ENCODE measurements at regions not wholly inside any gene's neighbourhood (a gene's known extent, or its start where the extent isn't known, plus 50 kb on each side); places are given as distances from the start of the nearest gene placed in this dataset.

DNA sequence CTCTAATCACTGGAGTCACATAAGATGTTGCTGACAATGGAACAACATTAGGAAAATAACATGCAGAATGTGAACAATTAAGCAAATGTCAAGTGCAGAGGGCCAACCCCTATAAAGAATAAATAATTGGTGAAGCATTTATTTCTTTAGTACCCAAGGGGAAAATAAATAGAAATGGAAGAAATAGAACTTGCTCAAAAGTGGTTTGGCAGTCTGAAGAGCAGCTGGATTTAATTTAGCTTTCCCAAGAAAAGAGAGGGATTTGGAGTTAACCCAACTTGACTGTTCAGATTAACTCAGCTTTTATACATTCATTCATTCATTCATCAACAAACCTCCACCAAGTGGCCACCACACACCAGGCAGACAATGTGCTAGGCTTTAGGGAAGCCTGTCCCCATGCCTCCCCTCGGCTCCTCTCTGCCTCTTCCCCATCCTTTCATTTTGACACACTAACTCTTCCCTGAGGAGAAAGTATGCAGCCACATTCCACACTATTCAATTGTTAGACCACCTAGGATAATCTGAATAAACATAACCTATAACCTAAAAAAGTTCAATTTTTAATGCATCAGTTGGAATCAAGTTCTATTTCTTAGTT is 295.5 kb downstream of the AHR start:
- in situ Hi-C loops (cut with MboI; ENCODE audit: low pct_ligation_motif_present in 1 of 4, low pct_unique_long_range_greater_than_20kb in 1 of 4, low sequenced_read_pairs in 3 of 4) = no loop called here
- intact Hi-C loops (cut with DNase I; ENCODE audit: low total_unique reads) = loop anchor here (1.0 kb wide), 1 partner anchor 17 kb away; no protein-coding TSS in a partner anchor
- no peaks in the 10 kb centered on the region for H3K27me3 ChIP-seq
- TF ChIP-seq POLR2A (IDR thresholded peaks at IDR 0.05) (no peak), EP300 (IDR thresholded peaks at IDR 0.05; ENCODE audit: low read depth) (no peak), POLR2AphosphoS5 (IDR thresholded peaks at IDR 0.05) (no peak)
- TF ChIP-seq, protein P1, sequence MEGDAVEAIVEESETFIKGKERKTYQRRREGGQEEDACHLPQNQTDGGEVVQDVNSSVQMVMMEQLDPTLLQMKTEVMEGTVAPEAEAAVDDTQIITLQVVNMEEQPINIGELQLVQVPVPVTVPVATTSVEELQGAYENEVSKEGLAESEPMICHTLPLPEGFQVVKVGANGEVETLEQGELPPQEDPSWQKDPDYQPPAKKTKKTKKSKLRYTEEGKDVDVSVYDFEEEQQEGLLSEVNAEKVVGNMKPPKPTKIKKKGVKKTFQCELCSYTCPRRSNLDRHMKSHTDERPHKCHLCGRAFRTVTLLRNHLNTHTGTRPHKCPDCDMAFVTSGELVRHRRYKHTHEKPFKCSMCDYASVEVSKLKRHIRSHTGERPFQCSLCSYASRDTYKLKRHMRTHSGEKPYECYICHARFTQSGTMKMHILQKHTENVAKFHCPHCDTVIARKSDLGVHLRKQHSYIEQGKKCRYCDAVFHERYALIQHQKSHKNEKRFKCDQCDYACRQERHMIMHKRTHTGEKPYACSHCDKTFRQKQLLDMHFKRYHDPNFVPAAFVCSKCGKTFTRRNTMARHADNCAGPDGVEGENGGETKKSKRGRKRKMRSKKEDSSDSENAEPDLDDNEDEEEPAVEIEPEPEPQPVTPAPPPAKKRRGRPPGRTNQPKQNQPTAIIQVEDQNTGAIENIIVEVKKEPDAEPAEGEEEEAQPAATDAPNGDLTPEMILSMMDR (IDR thresholded peaks at IDR 0.05) = no peak
- no peak overlapping the region for H3K27ac ChIP-seq
- H3K36me3 ChIP-seq = no peaks in the 10 kb centered on the region
- H3K9me3 ChIP-seq = no peaks in the 10 kb centered on the region
- no peak for DNase-seq
- WGBS, 2 donors (ENCODE audit: low coverage in 1 of 2) = 65 to 75% methylated on average over 1 of the region's 1 CpG
- no peaks in the 10 kb centered on the region for H3K4me1 ChIP-seq
- no peak overlapping the region for H3K4me3 ChIP-seq

GRCh38 chr7:17595546-17595945 is 297.1 kb downstream of the AHR start:
- H3K27me3 ChIP-seq = no peaks in the 10 kb centered on the region
- TF ChIP-seq EP300 (IDR thresholded peaks at IDR 0.05; ENCODE audit: low read depth) = no peak
- TF ChIP-seq POLR2AphosphoS5 (IDR thresholded peaks at IDR 0.05) = no peak
- TF ChIP-seq, protein P1 (IDR thresholded peaks at IDR 0.05) = no peak
- TF ChIP-seq POLR2A (IDR thresholded peaks at IDR 0.05) = no peak
- H3K36me3 ChIP-seq = no peaks in the 10 kb centered on the region
- WGBS, 2 donors (ENCODE audit: low coverage in 1 of 2) = 85 to 100% methylated on average over 1 of the region's 1 CpG
- H3K9me3 ChIP-seq = no peaks in the 10 kb centered on the region
- H3K27ac ChIP-seq = no peak overlapping the region
- no peak for DNase-seq
- intact Hi-C loops (cut with DNase I; ENCODE audit: low total_unique reads) = no loop called here
- in situ Hi-C loops (cut with MboI; ENCODE audit: low pct_ligation_motif_present in 1 of 4, low pct_unique_long_range_greater_than_20kb in 1 of 4, low sequenced_read_pairs in 3 of 4) = no loop called here
- H3K4me1 ChIP-seq = peaks cover 0 to 9% (median 0%) of the 10 kb centered on the region in 4 donors
- H3K4me3 ChIP-seq = no peak overlapping the region

GRCh38 chr7:17598305-17598704 is 299.9 kb downstream of the AHR start:
- Histone ChIP-seq H3K27ac (no peak overlapping the region), H3K27me3 (no peaks in the 10 kb centered on the region), H3K4me1 (peaks cover 0 to 9% (median 0%) of the 10 kb centered on the region in 4 donors), H3K4me3 (no peak overlapping the region), H3K9me3 (no peaks in the 10 kb centered on the region), H3K36me3 (no peaks in the 10 kb centered on the region)
- TF ChIP-seq, protein P1 (IDR thresholded peaks at IDR 0.05) = no peak
- no peak for TF ChIP-seq EP300 (IDR thresholded peaks at IDR 0.05; ENCODE audit: low read depth)
- no peak for TF ChIP-seq POLR2AphosphoS5 (IDR thresholded peaks at IDR 0.05)
- no peak for TF ChIP-seq POLR2A (IDR thresholded peaks at IDR 0.05)
- no peak for DNase-seq
- 45 to 59% methylated on average over 2 to 3 of the region's 3 CpGs for WGBS, 2 donors (ENCODE audit: low coverage in 1 of 2)
- intact Hi-C loops (cut with DNase I; ENCODE audit: low total_unique reads) = no loop called here
- in situ Hi-C loops (cut with MboI; ENCODE audit: low pct_ligation_motif_present in 1 of 4, low pct_unique_long_range_greater_than_20kb in 1 of 4, low sequenced_read_pairs in 3 of 4) = no loop called here

GRCh38 chr7:17598846-17599245 is 300.4 kb downstream of the AHR start:
- Histone ChIP-seq H3K4me1 (peaks cover 0 to 9% (median 0%) of the 10 kb centered on the region in 4 donors), H3K27ac (no peak overlapping the region), H3K27me3 (no peaks in the 10 kb centered on the region), H3K4me3 (no peak overlapping the region), H3K9me3 (no peaks in the 10 kb centered on the region), H3K36me3 (no peaks in the 10 kb centered on the region)
- TF ChIP-seq POLR2A (IDR thresholded peaks at IDR 0.05) = no peak
- no peak for DNase-seq
- in situ Hi-C loops (cut with MboI; ENCODE audit: low pct_ligation_motif_present in 1 of 4, low pct_unique_long_range_greater_than_20kb in 1 of 4, low sequenced_read_pairs in 3 of 4) (no loop called here), intact Hi-C loops (cut with DNase I; ENCODE audit: low total_unique reads) (no loop called here)
